T-helper 1 cell treated with Interleukin-12 subunit alpha and Interleukin-12 subunit beta and Interleukin-4 antibody, amounts not matched to agents 30 ng/mL and 1 ng/mL, for 36 hours (primary cell): ENCODE measurements at regions not wholly inside any gene's neighbourhood (a gene's known extent, or its start where the extent isn't known, plus 50 kb on each side); places are given as distances from the start of the nearest gene placed in this dataset.

Experiments
- intact Hi-C: fragments of 100-400 bp; cut with micrococcal nuclease; formaldehyde crosslinking; loops from one replicate; pipeline ENCODE4 v1.15.1; 2024

DNA sequence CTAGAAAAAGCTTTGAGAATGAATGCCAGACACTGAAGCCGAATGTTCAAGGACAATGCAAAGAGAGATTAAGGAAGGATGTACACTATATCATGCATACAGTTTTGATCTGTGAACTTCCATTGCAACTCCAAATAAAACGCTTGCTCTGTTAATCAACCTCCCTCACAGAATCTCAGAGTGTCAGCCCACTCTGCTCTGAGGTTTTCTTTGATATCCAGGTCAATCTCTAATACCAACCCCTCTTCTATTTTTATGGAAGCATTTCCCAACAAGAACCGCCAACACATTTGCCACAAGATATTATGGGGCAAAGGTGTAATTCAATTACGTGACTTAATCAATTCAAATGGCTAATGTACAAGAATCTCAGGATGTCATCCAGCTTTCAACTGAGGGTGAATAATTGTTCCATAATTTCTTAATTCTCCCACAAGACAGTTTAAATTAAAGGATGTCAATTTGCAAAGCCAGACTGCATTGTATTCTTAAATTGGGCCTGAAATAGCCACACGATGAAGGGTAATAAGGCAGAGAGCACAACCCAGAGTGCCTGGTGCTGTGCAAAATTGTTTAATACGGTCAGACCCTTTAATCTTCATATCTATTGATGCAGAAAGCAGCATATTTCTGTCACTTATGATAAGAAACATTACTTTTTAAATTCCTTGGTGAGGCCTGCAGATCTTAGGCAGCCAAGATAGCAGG, 459.2 kb upstream of the DAB1 start:
- intact Hi-C loops: no loop called here

DNA sequence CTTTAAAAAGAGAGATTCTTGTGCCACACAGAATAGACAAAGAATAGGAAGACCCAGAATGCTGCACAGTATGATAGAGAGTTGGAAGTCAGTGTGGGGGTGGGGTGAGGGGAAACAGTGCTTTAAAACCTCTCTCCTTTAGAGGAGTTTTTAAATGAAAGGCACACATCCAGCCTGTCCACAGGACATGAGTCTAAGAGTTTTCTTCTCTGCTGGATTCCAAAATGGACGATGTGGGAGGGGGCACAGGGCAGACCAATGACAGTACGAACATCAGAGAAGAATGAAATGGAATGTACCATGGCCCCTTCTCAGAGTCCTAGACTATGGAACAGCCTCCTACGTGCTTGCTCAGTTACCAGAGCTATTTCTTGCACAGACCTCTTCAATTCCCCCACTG, 458.2 kb upstream of the DAB1 start:
- intact Hi-C loops: no loop called here

- intact Hi-C loops: no loop called here
These were observed 457.8 kb upstream of the DAB1 start for GRCh38 chr1:57881639-57882038.

- intact Hi-C loops: no loop called here
These were observed 455.8 kb upstream of the DAB1 start for GRCh38 chr1:57879700-57880099.

GRCh38 chr1:57874418-57874877, 450.6 kb upstream of the DAB1 start:
- intact Hi-C loops: no loop called here

DNA sequence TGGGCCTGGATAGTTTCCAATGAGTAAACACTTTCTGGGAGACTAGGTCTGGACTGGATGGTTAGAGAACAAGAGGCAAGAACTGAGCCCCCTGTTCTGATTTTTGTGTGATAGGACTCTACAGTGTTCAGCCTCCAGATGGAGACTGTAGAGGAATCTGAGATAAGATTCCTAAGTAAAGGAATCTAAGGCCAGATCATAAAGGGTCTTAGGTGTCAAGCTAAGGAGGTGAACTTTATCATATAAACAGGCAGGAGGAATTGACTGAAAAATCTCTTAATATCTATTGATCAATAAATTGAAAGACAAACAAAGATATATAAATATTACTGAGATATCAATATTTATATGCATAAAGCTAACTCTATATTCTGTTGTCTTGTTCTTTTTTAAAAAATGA, 449.1 kb upstream of the DAB1 start:
- intact Hi-C loops: no loop called here

DNA sequence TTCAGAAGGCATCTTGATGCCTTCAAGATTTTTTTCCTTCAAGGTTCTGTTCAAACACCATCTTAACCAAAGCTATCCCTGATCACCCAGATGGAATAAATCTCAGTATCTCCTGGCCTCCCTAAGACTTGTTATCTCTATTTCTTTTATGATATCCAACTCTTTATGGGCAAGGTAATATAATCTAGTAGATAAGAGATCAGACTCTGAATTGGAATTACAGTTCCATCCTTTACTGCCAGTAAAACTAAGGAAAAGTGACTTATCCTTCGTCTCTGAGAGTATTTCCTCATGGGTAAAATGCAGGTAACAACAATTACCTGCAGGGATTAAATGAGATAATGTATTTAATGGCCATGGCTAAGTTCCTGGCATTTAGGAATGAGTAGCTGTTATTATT, 445.0 kb upstream of the DAB1 start:
- intact Hi-C loops: no loop called here

DNA sequence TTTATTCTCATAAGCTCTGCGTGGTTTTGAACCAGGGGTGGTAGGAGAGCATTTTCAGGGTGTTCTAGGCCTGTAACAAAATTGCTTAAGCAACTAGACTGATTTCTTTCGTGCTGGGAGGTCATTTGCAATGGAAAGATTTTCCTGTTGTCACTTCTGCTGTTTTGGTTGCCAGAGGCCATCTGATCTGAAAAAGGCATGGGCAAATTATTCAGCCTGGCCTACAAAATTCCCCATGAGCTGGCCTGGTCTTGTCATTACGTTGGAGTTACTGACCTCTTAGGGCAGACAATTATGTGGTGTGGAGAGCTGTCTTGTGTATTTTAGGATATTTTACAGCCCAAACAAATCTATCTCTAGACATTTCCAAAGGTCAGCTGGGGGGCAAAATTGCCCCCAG, 444.4 kb upstream of the DAB1 start:
- intact Hi-C loops: no loop called here

GRCh38 chr1:57866998-57867397, 443.1 kb upstream of the DAB1 start:
- intact Hi-C loops: no loop called here

DNA sequence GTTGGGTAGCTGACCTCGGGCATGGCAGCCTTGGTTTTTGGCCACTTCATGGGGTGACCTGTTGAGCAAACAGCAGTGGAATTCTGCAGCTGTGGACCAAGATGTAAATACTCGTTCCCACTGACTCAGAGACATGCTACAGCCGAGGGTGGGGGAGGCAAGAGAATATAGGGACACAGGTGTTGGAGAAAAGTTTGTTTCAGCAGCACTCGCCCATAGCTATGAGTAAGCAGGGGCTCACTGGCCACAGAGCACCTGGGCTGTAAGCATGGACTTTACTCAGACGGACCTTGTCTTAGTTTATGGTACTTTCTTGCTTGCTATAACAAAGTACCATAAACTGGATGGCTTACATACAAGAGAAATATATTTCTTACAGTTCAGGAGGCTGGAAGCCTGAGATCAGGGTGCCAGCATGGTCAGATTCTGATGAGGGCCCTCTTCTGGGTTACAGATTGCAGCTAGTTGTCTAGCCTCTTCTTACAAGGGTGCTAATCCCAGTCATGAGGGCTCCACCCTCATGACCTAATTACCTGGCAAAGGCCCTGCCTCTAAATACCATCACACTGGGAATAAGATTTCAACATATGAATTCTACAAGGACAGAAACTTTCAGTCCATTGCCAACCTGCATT, 437.2 kb upstream of the DAB1 start:
- intact Hi-C loops: no loop called here

GRCh38 chr1:57860325-57860724, 436.5 kb upstream of the DAB1 start:
- intact Hi-C loops: no loop called here

DNA sequence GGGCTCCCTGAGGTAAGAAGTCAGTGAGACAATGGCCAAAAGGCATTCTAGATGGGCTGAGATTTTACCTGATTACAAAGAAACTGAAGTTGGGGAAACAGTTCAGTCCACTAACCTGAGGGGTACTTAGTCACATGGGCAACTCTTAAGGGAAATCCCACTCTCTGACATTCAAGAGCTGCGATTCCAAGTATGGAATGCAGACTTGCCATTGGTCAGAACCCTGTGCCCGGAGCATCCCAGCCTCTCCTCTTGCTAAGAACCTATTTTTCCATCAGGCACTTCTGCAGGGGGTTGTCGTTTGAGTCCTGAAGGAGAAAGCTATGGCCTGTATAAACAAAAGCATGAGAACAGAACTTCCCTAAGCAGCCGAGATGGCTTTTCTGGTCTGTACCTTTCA, 434.9 kb upstream of the DAB1 start:
- intact Hi-C loops: no loop called here

GRCh38 chr1:57857809-57858208, 433.9 kb upstream of the DAB1 start:
- intact Hi-C loops: no loop called here

DNA sequence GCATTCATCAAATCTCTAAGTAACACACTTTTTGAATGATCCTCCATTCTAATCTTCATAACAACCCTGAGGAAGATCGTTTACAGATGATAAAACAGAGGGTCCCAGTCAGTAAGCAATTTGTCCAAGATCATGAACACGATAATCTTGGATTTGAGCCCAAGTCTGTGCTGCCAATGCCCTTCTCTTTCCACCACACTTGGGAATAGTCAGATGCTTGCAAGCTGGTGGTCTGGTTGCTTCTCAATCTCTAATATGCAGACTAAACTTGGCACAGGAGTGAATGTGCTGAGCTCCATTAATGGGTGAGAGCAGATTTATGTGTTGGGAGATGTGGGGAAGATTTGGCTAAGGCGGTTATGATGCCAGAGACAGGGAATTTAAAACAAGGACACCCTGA, 430.6 kb upstream of the DAB1 start:
- intact Hi-C loops: no loop called here

DNA sequence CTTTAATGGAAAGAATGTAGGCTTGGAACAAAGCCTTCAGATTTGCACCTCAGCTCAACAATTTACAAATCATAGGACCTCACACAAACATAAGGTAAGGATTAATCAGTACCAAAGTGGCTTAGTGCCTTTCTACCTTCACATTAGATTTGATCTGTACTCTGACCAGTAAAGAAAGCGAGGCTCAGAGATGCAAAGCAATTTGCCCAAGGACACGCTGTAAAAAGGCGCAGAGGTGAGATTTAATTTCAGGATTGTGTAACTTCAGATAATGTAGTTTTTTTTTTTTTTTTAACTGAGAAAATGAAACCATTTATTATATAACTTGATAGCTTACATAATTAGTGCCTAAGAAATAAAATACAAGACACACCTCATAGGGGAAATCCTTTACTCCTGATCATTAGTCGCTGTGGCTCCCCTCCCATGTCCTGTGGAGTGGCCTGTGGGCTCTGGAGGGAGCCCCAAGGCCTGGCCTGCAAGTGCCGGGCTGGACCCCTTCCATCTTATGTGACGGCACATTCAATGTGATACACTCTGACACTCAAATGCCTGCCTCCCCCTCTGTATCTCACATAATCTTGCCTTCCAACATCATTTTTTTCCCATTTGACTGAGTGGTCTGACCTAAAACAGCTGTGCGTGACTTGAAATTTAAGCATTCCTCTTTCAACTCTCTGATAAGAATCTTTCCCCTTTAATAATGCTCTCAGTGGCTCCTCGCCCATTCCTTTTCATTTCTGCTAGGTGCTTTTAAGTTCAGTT, 426.5 kb upstream of the DAB1 start:
- intact Hi-C loops: no loop called here

GRCh38 chr1:57848406-57848805, 424.5 kb upstream of the DAB1 start:
- intact Hi-C loops: no loop called here

DNA sequence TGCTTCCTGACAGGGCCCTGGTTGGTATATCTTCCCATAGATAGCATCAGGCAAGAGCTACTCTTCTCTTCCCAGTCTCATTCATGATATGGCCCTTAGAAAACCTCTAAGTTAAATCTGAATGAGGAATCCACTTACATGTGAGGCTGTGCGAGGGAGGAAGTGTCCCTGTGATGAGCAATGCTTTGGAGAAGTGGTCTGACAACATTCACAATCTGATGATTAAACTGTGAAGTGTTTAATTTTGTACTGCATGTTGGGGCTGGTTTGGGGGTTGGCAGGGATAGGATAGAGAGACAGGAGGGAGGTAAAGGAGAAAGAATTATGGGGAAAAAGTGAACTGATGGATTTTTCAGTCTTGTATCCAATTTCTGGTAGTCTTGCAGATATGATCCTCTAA, 421.2 kb upstream of the DAB1 start:
- intact Hi-C loops: no loop called here

- intact Hi-C loops: no loop called here
These were observed 420.6 kb upstream of the DAB1 start for GRCh38 chr1:57844382-57844980.

GRCh38 chr1:57843760-57844159, 419.9 kb upstream of the DAB1 start:
- intact Hi-C loops: no loop called here

DNA sequence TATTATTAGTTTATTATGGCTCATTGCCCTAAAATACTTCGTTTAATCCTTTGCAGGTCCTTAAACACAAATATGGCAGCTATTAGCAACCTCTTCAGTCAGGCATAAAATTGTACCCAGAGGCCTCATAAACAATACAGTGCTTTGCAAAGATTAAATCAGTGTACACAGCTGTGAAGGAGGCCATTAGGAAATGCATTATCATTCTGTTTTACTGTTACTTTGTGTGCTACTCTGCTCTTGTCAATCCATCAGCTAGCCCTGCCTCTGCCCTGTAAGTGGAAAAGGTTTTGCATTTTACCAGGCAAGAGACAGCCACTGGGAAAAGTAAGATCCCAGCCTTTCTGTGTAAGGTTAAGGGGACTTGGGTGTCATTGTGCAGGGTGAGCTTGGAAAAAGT, 415.7 kb upstream of the DAB1 start:
- intact Hi-C loops: no loop called here

- intact Hi-C loops: no loop called here
These were observed 415.2 kb upstream of the DAB1 start for GRCh38 chr1:57839067-57839466.

DNA sequence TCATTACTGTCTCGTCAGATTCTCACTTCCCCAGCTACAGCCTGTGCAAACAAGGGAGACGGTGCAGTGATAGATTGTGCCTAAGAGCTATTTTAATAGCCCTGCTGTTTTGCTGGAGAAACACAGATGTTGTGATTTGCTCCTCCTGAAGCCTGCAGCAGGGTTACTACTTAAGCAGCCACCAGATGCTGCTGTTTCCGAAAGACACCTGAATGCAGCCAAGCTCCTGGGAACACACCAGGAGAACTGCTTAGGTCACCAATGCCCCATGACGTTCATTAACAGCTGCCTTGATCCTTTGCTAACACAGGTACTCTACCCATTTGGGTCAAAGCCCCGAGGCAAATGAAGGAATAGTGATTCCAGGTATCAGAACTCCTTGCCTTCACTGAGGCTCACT, 411.8 kb upstream of the DAB1 start:
- intact Hi-C loops: no loop called here
